Neural cell (in vitro differentiated cells): ENCODE measurements at regions not wholly inside any gene's neighbourhood (a gene's known extent, or its start where the extent isn't known, plus 50 kb on each side); places are given as distances from the start of the nearest gene placed in this dataset.

Experiments used
- CTCF ChIP-seq: fragments of 450-650 bp; IDR thresholded peaks from 2 replicates; pipeline ENCODE4 v1.5.1; 2014; ENCODE audit warnings: antibody characterized with exemption, mild to moderate bottlenecking, moderate library complexity; ENCODE audit not compliant: poor library complexity, severe bottlenecking
- EP300 ChIP-seq: fragments of 450-650 bp; conservative IDR thresholded peaks from 2 replicates; pipeline ENCODE4 v1.6.1; 2014; ENCODE audit warnings: antibody characterized with exemption, mild to moderate bottlenecking, moderate library complexity; ENCODE audit not compliant: poor library complexity, severe bottlenecking
- MXI1 ChIP-seq: fragments of 450-650 bp; conservative IDR thresholded peaks from 2 replicates; pipeline ENCODE4 v1.6.1; 2014; ENCODE audit warnings: antibody characterized with exemption, mild to moderate bottlenecking; ENCODE audit not compliant: poor library complexity, severe bottlenecking
- POLR2AphosphoS5 ChIP-seq: IDR thresholded peaks from 2 replicates; pipeline ENCODE4 v1.6.1; 2012
- RAD21 ChIP-seq: fragments of 450-650 bp; conservative IDR thresholded peaks from 2 replicates; pipeline ENCODE4 v1.6.1; 2014; ENCODE audit warnings: antibody characterized with exemption, mild to moderate bottlenecking, moderate library complexity
- SMC3 ChIP-seq: fragments of 450-650 bp; conservative IDR thresholded peaks from 2 replicates; pipeline ENCODE4 v1.6.1; 2014; ENCODE audit warnings: antibody characterized with exemption, mild to moderate bottlenecking, moderate library complexity; ENCODE audit not compliant: poor library complexity

GRCh38 chrX:16469870-16470269 lies 180.1 kb upstream of the S100G start:
- TF ChIP-seq CTCF (no peak), SMC3 (no peak), EP300 (no peak), RAD21 (no peak), MXI1 (no peak), POLR2AphosphoS5 (no peak)
